IMR-90 (cell line): ENCODE measurements at regions not wholly inside any gene's neighbourhood (a gene's known extent, or its start where the extent isn't known, plus 50 kb on each side); places are given as distances from the start of the nearest gene placed in this dataset.

ENCODE experiments used
- ATAC-seq: fragments of 200-7000 bp; cut with Tn5 transposase; 2 replicates; pipeline ENCODE4 v1.9.1; 2020; ENCODE audit warnings: low read depth, mild to moderate bottlenecking, moderate library complexity
- BruUV-seq: library from RNA; stranded (reverse); fragments of 400-500 nt; replicated peaks from 2 replicates; lab custom pipeline; 2021; lab: Mats Ljungman, UMichigan
- CTCF ChIA-PET: fragments of 300-600 bp; formaldehyde crosslinking; extraction: SDS; loops from one replicate; lab custom pipeline; 2021; ENCODE audit warnings: antibody characterized with exemption; lab: Yijun Ruan, JAX
- POLR2A ChIA-PET: fragments of 300-600 bp; sonication (Branson Sonifier 250); formaldehyde crosslinking; loops from one replicate; lab custom pipeline; 2022; ENCODE audit warnings: antibody characterized with exemption; ENCODE audit not compliant: unreplicated experiment; lab: Charles Lee
- DNase-seq: peaks from one replicate; pipeline ENCODE4 v3.0.0; 2013
- H2AFZ ChIP-seq: replicated peaks from 2 replicates; pipeline ENCODE3; 2013; ENCODE audit warnings: low read length, mild to moderate bottlenecking; ENCODE audit not compliant: poor library complexity
- H2AK5ac ChIP-seq: 2 replicates; pipeline ENCODE4 v1.6.1; 2013; ENCODE audit warnings: low read depth, low read length, inconsistent platforms
- H2AK9ac ChIP-seq: replicated peaks from 2 replicates; pipeline ENCODE3; 2013; ENCODE audit warnings: mild to moderate bottlenecking, low read depth, low read length, moderate library complexity; ENCODE audit not compliant: poor library complexity
- H2BK120ac ChIP-seq: 2 replicates; pipeline ENCODE4 v1.6.1; 2013; ENCODE audit warnings: low read depth, low read length, inconsistent platforms
- H2BK15ac ChIP-seq: 3 replicates; pipeline ENCODE4 v1.6.1; 2013; ENCODE audit warnings: low read depth, low read length, inconsistent platforms
- H2BK20ac ChIP-seq: 2 replicates; pipeline ENCODE4 v1.6.1; 2013; ENCODE audit warnings: low read depth, mild to moderate bottlenecking, inconsistent platforms, low read length, moderate library complexity
- H2BK5ac ChIP-seq: 2 replicates; pipeline ENCODE4 v1.6.1; 2013; ENCODE audit warnings: mild to moderate bottlenecking, low read depth, low read length, inconsistent platforms; ENCODE audit not compliant: poor library complexity, severe bottlenecking
- H3K14ac ChIP-seq: replicated peaks from 2 replicates; pipeline ENCODE4 v1.6.1; 2013; ENCODE audit warnings: low read depth, low read length, inconsistent platforms
- H3K18ac ChIP-seq: 2 replicates; pipeline ENCODE4 v1.6.1; 2013; ENCODE audit warnings: low read depth, low read length, control low read depth
- H3K23ac ChIP-seq: 2 replicates; pipeline ENCODE4 v1.6.1; 2013; ENCODE audit warnings: low read depth, low read length, inconsistent platforms
- H3K27ac ChIP-seq: 2 replicates; pipeline ENCODE4 v1.5.1; 2013; ENCODE audit warnings: mild to moderate bottlenecking, control low read depth, low read length; ENCODE audit not compliant: insufficient read depth
- H3K27me3 ChIP-seq: 2 replicates; pipeline ENCODE4 v1.6.1; 2013; ENCODE audit warnings: low read length; ENCODE audit not compliant: control insufficient read depth, insufficient read depth
- H3K36me3 ChIP-seq: 2 replicates; pipeline ENCODE4 v1.6.1; 2013; ENCODE audit warnings: low read length, mixed read lengths; ENCODE audit not compliant: control insufficient read depth, insufficient read depth
- H3K4ac ChIP-seq: 2 replicates; pipeline ENCODE4 v1.6.1; 2013; ENCODE audit warnings: low read depth, low read length, inconsistent platforms
- H3K4me1 ChIP-seq: 2 replicates; pipeline ENCODE4 v1.6.1; 2013; ENCODE audit warnings: low read length, mixed read lengths; ENCODE audit not compliant: control insufficient read depth, insufficient read depth
- H3K4me2 ChIP-seq: 2 replicates; pipeline ENCODE4 v1.6.1; 2013; ENCODE audit warnings: low read depth, mild to moderate bottlenecking, control low read depth, low read length, moderate library complexity
- H3K4me3 ChIP-seq: 2 replicates; pipeline ENCODE4 v1.5.1; 2013; ENCODE audit warnings: low read depth, mild to moderate bottlenecking, control low read depth, low read length, moderate library complexity; ENCODE audit not compliant: insufficient read depth
- H3K56ac ChIP-seq: 2 replicates; pipeline ENCODE4 v1.6.1; 2013; ENCODE audit warnings: low read length, inconsistent platforms; ENCODE audit not compliant: insufficient read depth; ENCODE audit errors: extremely low read depth
- H3K79me1 ChIP-seq, 2 experiments: 2 replicates each; pipeline ENCODE4 v1.6.1; 2013; ENCODE audit warnings: low read length in 2 of 2, inconsistent platforms in 1 of 2, low read depth in 1 of 2
- H3K9ac ChIP-seq: 2 replicates; pipeline ENCODE4 v1.6.1; 2013; ENCODE audit warnings: low read depth, low read length, control low read depth
- H3K9me1 ChIP-seq: 2 replicates; pipeline ENCODE4 v1.6.1; 2013; ENCODE audit warnings: low read length, inconsistent platforms; ENCODE audit not compliant: insufficient read depth
- H3K9me3 ChIP-seq: 2 replicates; pipeline ENCODE4 v1.6.1; 2013; ENCODE audit warnings: low read length; ENCODE audit not compliant: control insufficient read depth, insufficient read depth
- H4K20me1 ChIP-seq: 2 replicates; pipeline ENCODE4 v1.6.1; 2013; ENCODE audit warnings: low read length, inconsistent platforms; ENCODE audit not compliant: insufficient read depth
- H4K5ac ChIP-seq: 2 replicates; pipeline ENCODE4 v1.6.1; 2013; ENCODE audit warnings: mild to moderate bottlenecking, low read depth, low read length, control low read depth
- H4K8ac ChIP-seq, 2 experiments: 2 replicates each; pipeline ENCODE4 v1.6.1; 2013; ENCODE audit warnings: low read depth in 2 of 2, low read length in 2 of 2, control low read depth in 1 of 2, inconsistent platforms in 1 of 2
- H4K91ac ChIP-seq: 2 replicates; pipeline ENCODE4 v1.6.1; 2013; ENCODE audit warnings: low read depth, low read length, inconsistent platforms; ENCODE audit not compliant: insufficient read depth
- CEBPB ChIP-seq: IDR thresholded peaks from 2 replicates; pipeline ENCODE4 v1.6.1; 2012; ENCODE audit warnings: low read depth, low read length, improper control_type of control experiment
- CHD1 ChIP-seq: IDR thresholded peaks from 2 replicates; pipeline ENCODE4 v1.6.1; 2012; ENCODE audit warnings: low read depth, low read length, improper control_type of control experiment
- CTCF ChIP-seq: conservative IDR thresholded peaks from 2 replicates; pipeline ENCODE4 v1.5.1; 2012; ENCODE audit warnings: mild to moderate bottlenecking, low read depth, low read length, improper control_type of control experiment
- ELK1 ChIP-seq: fragments of 150-350 bp; IDR thresholded peaks from 2 replicates; pipeline ENCODE4 v1.6.1; 2016; ENCODE audit warnings: low read depth, mild to moderate bottlenecking, low read length, moderate library complexity, borderline replicate concordance
- FOS ChIP-seq: fragments of 150-350 bp; IDR thresholded peaks from 2 replicates; pipeline ENCODE4 v1.6.1; 2016; ENCODE audit warnings: low read depth, low read length
- MAFK ChIP-seq: IDR thresholded peaks from 2 replicates; pipeline ENCODE4 v1.6.1; 2012; ENCODE audit warnings: low read depth, low read length, improper control_type of control experiment
- MAZ ChIP-seq: IDR thresholded peaks from 2 replicates; pipeline ENCODE4 v1.6.1; 2012; ENCODE audit warnings: low read depth, mild to moderate bottlenecking, low read length, improper control_type of control experiment, moderate library complexity, borderline replicate concordance
- MXI1 ChIP-seq: IDR thresholded peaks from 2 replicates; pipeline ENCODE4 v1.6.1; 2012; ENCODE audit warnings: low read depth, mild to moderate bottlenecking, low read length, moderate library complexity, borderline replicate concordance
- NFE2L2 ChIP-seq: fragments of 150-350 bp; IDR thresholded peaks from 2 replicates; pipeline ENCODE4 v1.6.1; 2016; ENCODE audit warnings: low read depth, mild to moderate bottlenecking, low read length
- RFX5 ChIP-seq: IDR thresholded peaks from 2 replicates; pipeline ENCODE4 v1.8.0; 2012; ENCODE audit warnings: low read depth, mild to moderate bottlenecking, low read length, moderate library complexity
- SMC3 ChIP-seq: fragments of 150-350 bp; IDR thresholded peaks from 2 replicates; pipeline ENCODE4 v1.6.1; 2016; ENCODE audit warnings: low read depth, mild to moderate bottlenecking, antibody characterized with exemption, low read length, moderate library complexity
- WGBS, 2 experiments: methylation state at CpG; one replicate each; pipeline versions ENCODE4 v1.1.5 to v1.1.7; 2013; ENCODE audit warnings: missing lambda C conversion rate in 2 of 2; ENCODE audit not compliant: insufficient read length in 1 of 2; ENCODE audit errors: extremely low coverage in 2 of 2; 5-methylcytosine and 5-hydroxymethylcytosine counted together
- dilution Hi-C: fragments of 300-500 bp; cut with HindIII; formaldehyde crosslinking; loops from one replicate; pipeline ENCODE4 v1.14.3; 2018; ENCODE audit warnings: low sequenced_read_pairs; ENCODE audit not compliant: unreplicated experiment
- in situ Hi-C: fragments of 300-500 bp; cut with MboI; formaldehyde crosslinking; loops from 3 replicates; pipeline ENCODE4 v1.14.3; 2019; ENCODE audit warnings: low sequenced_read_pairs, inconsistent platforms, mixed read lengths
- intact Hi-C: fragments of 100-400 bp; cut with micrococcal nuclease; formaldehyde crosslinking; loops from 2 replicates; pipeline ENCODE4 v1.10.0; 2022

DNA sequence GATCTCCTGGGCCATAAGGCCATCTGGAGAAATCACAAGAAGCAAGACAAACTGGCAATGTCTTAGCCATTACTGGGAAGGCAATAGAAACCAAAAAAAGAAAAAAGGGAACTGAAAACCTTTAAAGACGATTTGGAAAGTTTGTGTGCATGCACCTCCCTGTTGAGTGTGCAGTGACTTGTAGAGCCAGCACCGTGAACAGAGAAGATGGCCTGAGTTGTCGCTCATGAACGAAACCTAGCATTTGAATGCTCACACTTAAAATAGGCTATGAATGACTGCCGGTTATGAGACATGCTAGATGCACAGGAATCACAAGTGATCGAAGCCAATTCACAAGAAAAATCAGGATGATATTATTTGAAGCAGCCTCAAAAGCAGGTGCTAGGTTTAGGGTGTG, 151.3 kb upstream of the ADO start:
- 89% methylated on average over 5 of the region's 6 CpGs; no CpG with 5 or more reads in 1 of the 2 experiments for WGBS, 2 experiments
- dilution Hi-C loops = no loop called here

More for the DNA sequence above, 151.3 kb upstream of the ADO start:
- no peak overlapping the region for H2BK20ac ChIP-seq
- H3K14ac ChIP-seq = no peak overlapping the region
- H3K9ac ChIP-seq = no peak overlapping the region
- H4K20me1 ChIP-seq = no peaks in the 10 kb centered on the region
- no peak for DNase-seq
- no peak overlapping the region for H2AK9ac ChIP-seq
- H3K4me3 ChIP-seq = no peak overlapping the region
- no peak overlapping the region for H4K5ac ChIP-seq
- H2BK15ac ChIP-seq = no peak overlapping the region
- ChIA-PET POLR2A (no interaction called here), CTCF (interaction anchor here (1.0 kb wide), 1 partner anchor 13 kb away, joined by 3 read pairs; no protein-coding TSS in a partner anchor)
- H3K9me1 ChIP-seq = no peaks in the 10 kb centered on the region
- no peak overlapping the region for H2AFZ ChIP-seq
- in situ Hi-C loops (no loop called here), intact Hi-C loops (no loop called here)
- no peak overlapping the region for H3K18ac ChIP-seq
- no peaks in the 10 kb centered on the region for H3K79me1 ChIP-seq
- no peaks in the 10 kb centered on the region for H3K36me3 ChIP-seq
- ATAC-seq = no peak
- no TSS peak for BruUV-seq
- no peak overlapping the region for H2BK5ac ChIP-seq
- H2BK120ac ChIP-seq = no peak overlapping the region
- H3K4me1 ChIP-seq = no peaks in the 10 kb centered on the region
- H3K23ac ChIP-seq = no peak overlapping the region
- TF ChIP-seq CHD1 (no peak), SMC3 (no peak), NFE2L2 (no peak), MAZ (no peak), MXI1 (no peak), CTCF (no peak), RFX5 (no peak), ELK1 (no peak), FOS (no peak), MAFK (no peak), CEBPB (no peak)
- no peak overlapping the region for H4K91ac ChIP-seq
- no peak overlapping the region for H2AK5ac ChIP-seq
- peaks cover 4% of the 10 kb centered on the region; the same call in 1 of the 2 replicates for H3K27me3 ChIP-seq
- H3K4ac ChIP-seq = no peak overlapping the region
- no peak overlapping the region for H3K27ac ChIP-seq
- H4K8ac ChIP-seq = no peak overlapping the region
- H3K56ac ChIP-seq = no peak overlapping the region
- no peaks in the 10 kb centered on the region for H3K9me3 ChIP-seq
- no peak overlapping the region for H3K4me2 ChIP-seq
